Naive thymus-derived CD8-positive, alpha-beta T cell (primary cell): ENCODE measurements at regions not wholly inside any gene's neighbourhood (a gene's known extent, or its start where the extent isn't known, plus 50 kb on each side); places are given as distances from the start of the nearest gene placed in this dataset.
A peak's percentile ranks its signal among the peaks of the same experiment; 100 is the strongest.
"Not testable (repeated sequence)": the region's sequence is repeated elsewhere in the genome, so short reads cannot be mapped to it uniquely, and the experiment has no call there.

ENCODE experiments used
- ATAC-seq, 2 donors: fragments of 150-1000 bp; cut with Tn5 transposase in 1 of 2; sonication (Bioruptor Pico), chemical (Tn5 transposase) in 1 of 2; 1 replicate in 1 of 2; 2 replicates in 1 of 2; pipeline ENCODE4 v1.10.0; 2021; ENCODE audit warnings: mild to moderate bottlenecking in 2 of 2, moderate library complexity in 2 of 2
- POLR2A ChIA-PET: fragments of 350-600 bp; sonication (Branson Sonifier 250); formaldehyde crosslinking; loops from one replicate; lab custom pipeline; 2021; ENCODE audit warnings: antibody characterized with exemption; lab: Charles Lee
- DNase-seq, 10 donors: peaks; one replicate each; pipeline versions ENCODE4 v3.0.0 to v3.0.0-alpha.2; 2020 to 2022
- H3K27ac Mint-ChIP-seq, 10 donors: one replicate each; pipeline ENCODE4 v1.8.0; 2020 to 2022; ENCODE audit warnings: mild to moderate bottlenecking in 10 of 10, mixed read lengths in 10 of 10, moderate library complexity in 4 of 10, inconsistent platforms in 1 of 10
- H3K27me3 Mint-ChIP-seq, 5 donors: one replicate each; pipeline ENCODE4 v1.8.0; 2021 to 2022; ENCODE audit warnings: mixed read lengths in 5 of 5
- H3K36me3 Mint-ChIP-seq, 3 donors: one replicate each; pipeline ENCODE4 v1.8.0; 2020 to 2022; ENCODE audit warnings: mixed read lengths in 3 of 3, mild to moderate bottlenecking in 2 of 3, inconsistent platforms in 1 of 3
- H3K4me1 Mint-ChIP-seq, 4 donors: one replicate each; pipeline ENCODE4 v1.8.0; 2021 to 2022; ENCODE audit warnings: mixed read lengths in 4 of 4
- H3K4me3 Mint-ChIP-seq, 10 donors: one replicate each; pipeline ENCODE4 v1.8.0; 2020 to 2022; ENCODE audit warnings: mild to moderate bottlenecking in 10 of 10, mixed read lengths in 10 of 10, moderate library complexity in 6 of 10, inconsistent platforms in 1 of 10
- H3K9me3 Mint-ChIP-seq, 9 donors: one replicate each; pipeline ENCODE4 v1.8.0; 2020 to 2022; ENCODE audit warnings: mixed read lengths in 9 of 9, mild to moderate bottlenecking in 3 of 9, inconsistent platforms in 1 of 9, moderate library complexity in 1 of 9

GRCh38 chr2:193251909-193252308 is 1057.2 kb upstream of the TMEFF2 start:
- Mint-ChIP-seq H3K4me3 (no peak overlapping the region), H3K4me1 (no peaks in the 10 kb centered on the region), H3K9me3 (peaks cover 0 to 4% (median 0%) of the 10 kb centered on the region in 9 donors), H3K27ac (no peak overlapping the region), H3K36me3 (no peaks in the 10 kb centered on the region), H3K27me3 (peaks cover 0 to 3% (median 0%) of the 10 kb centered on the region in 5 donors)
- ATAC-seq (no peak), DNase-seq (no peak)
- POLR2A ChIA-PET, result no interaction called here

GRCh38 chr2:193250389-193250788 is 1055.7 kb upstream of the TMEFF2 start:
- Mint-ChIP-seq H3K9me3 (peaks cover 0 to 6% (median 2%) of the 10 kb centered on the region in 9 donors), H3K4me3 (no peak overlapping the region), H3K27me3 (peaks cover 0 to 3% (median 0%) of the 10 kb centered on the region in 5 donors), H3K36me3 (no peaks in the 10 kb centered on the region), H3K27ac (no peak overlapping the region), H3K4me1 (no peaks in the 10 kb centered on the region)
- POLR2A ChIA-PET, result no interaction called here
- ATAC-seq, result no peak
- no peak for DNase-seq

- Mint-ChIP-seq H3K9me3 (peaks cover 0 to 3% (median 0%) of the 10 kb centered on the region in 9 donors), H3K4me1 (no peaks in the 10 kb centered on the region), H3K4me3 (no peak overlapping the region), H3K27me3 (no peaks in the 10 kb centered on the region), H3K36me3 (no peaks in the 10 kb centered on the region), H3K27ac (no peak overlapping the region)
- ATAC-seq (no peak), DNase-seq (no peak)
- POLR2A ChIA-PET, result no interaction called here
These were observed 1046.0 kb upstream of the TMEFF2 start for GRCh38 chr2:193240752-193241151.

GRCh38 chr2:193231634-193232033 is 1036.9 kb upstream of the TMEFF2 start:
- Mint-ChIP-seq H3K4me1 (no peaks in the 10 kb centered on the region), H3K4me3 (no peak overlapping the region), H3K27me3 (peaks cover 0 to 2% (median 0%) of the 10 kb centered on the region in 5 donors), H3K9me3 (peaks cover 0 to 6% (median 0%) of the 10 kb centered on the region in 9 donors), H3K36me3 (no peaks in the 10 kb centered on the region), H3K27ac (no peak overlapping the region)
- ATAC-seq (no peak), DNase-seq (no peak)
- POLR2A ChIA-PET, result no interaction called here

GRCh38 chr2:193228276-193228675 is 1033.5 kb upstream of the TMEFF2 start:
- ATAC-seq (no peak), DNase-seq (no peak)
- no peaks in the 10 kb centered on the region for H3K4me1 Mint-ChIP-seq
- no peak overlapping the region for H3K27ac Mint-ChIP-seq
- POLR2A ChIA-PET, result no interaction called here
- H3K27me3 Mint-ChIP-seq, result peaks cover 0 to 2% (median 0%) of the 10 kb centered on the region in 5 donors
- H3K9me3 Mint-ChIP-seq, result peaks cover 0 to 6% (median 0%) of the 10 kb centered on the region in 9 donors
- H3K36me3 Mint-ChIP-seq, result no peaks in the 10 kb centered on the region
- H3K4me3 Mint-ChIP-seq, result no peak overlapping the region

GRCh38 chr2:193222454-193222853 is 1027.7 kb upstream of the TMEFF2 start:
- no peaks in the 10 kb centered on the region for H3K36me3 Mint-ChIP-seq
- no peaks in the 10 kb centered on the region for H3K27me3 Mint-ChIP-seq
- H3K4me1 Mint-ChIP-seq, result no peaks in the 10 kb centered on the region
- no peak overlapping the region for H3K4me3 Mint-ChIP-seq
- H3K9me3 Mint-ChIP-seq, result peaks cover 0 to 2% (median 0%) of the 10 kb centered on the region in 9 donors
- POLR2A ChIA-PET, result no interaction called here
- no peak overlapping the region for H3K27ac Mint-ChIP-seq
- no peak for DNase-seq
- no peak for ATAC-seq

- DNase-seq, result no peak
- no peak for ATAC-seq
- H3K4me3 Mint-ChIP-seq, result no peak overlapping the region
- POLR2A ChIA-PET, result no interaction called here
- H3K9me3 Mint-ChIP-seq, result peaks cover 0 to 2% (median 0%) of the 10 kb centered on the region in 9 donors
- no peaks in the 10 kb centered on the region for H3K27me3 Mint-ChIP-seq
- no peak overlapping the region for H3K27ac Mint-ChIP-seq
- H3K4me1 Mint-ChIP-seq, result no peaks in the 10 kb centered on the region
- no peaks in the 10 kb centered on the region for H3K36me3 Mint-ChIP-seq
These were observed 1024.7 kb upstream of the TMEFF2 start for GRCh38 chr2:193219413-193219812.

GRCh38 chr2:193201583-193201982 is 1006.9 kb upstream of the TMEFF2 start:
- ATAC-seq, result no peak
- Mint-ChIP-seq H3K27ac (no peak overlapping the region), H3K4me3 (no peak overlapping the region), H3K27me3 (no peaks in the 10 kb centered on the region), H3K4me1 (no peaks in the 10 kb centered on the region), H3K9me3 (peaks cover 0 to 11% (median 0%) of the 10 kb centered on the region in 9 donors), H3K36me3 (no peaks in the 10 kb centered on the region)
- POLR2A ChIA-PET, result no interaction called here
- DNase-seq, result no peak

- POLR2A ChIA-PET, result no interaction called here
- no peaks in the 10 kb centered on the region for H3K4me1 Mint-ChIP-seq
- peaks cover 0 to 8% (median 0%) of the 10 kb centered on the region in 9 donors for H3K9me3 Mint-ChIP-seq
- no peak for ATAC-seq
- H3K36me3 Mint-ChIP-seq, result no peaks in the 10 kb centered on the region
- no peak overlapping the region for H3K27ac Mint-ChIP-seq
- H3K4me3 Mint-ChIP-seq, result no peak overlapping the region
- DNase-seq, result no peak
- no peaks in the 10 kb centered on the region for H3K27me3 Mint-ChIP-seq
These were observed 1004.6 kb upstream of the TMEFF2 start for GRCh38 chr2:193199322-193199721.

- Mint-ChIP-seq H3K4me1 (peaks cover 3 to 10% (median 6%) of the 10 kb centered on the region in 4 donors), H3K36me3 (no peaks in the 10 kb centered on the region), H3K27me3 (no peaks in the 10 kb centered on the region), H3K9me3 (no peaks in the 10 kb centered on the region), H3K27ac (no peak overlapping the region), H3K4me3 (peak overlapping the region in 9 of 10 donors; percentile 2 to 72 (median 33))
- ATAC-seq (no peak), DNase-seq (no peak)
- POLR2A ChIA-PET, result no interaction called here
These were observed 993.1 kb upstream of the TMEFF2 start for GRCh38 chr2:193187816-193188215.

GRCh38 chr2:193170981-193171380 is 976.2 kb upstream of the TMEFF2 start:
- H3K36me3 Mint-ChIP-seq, H3K4me1 Mint-ChIP-seq, POLR2A ChIA-PET, ATAC-seq, H3K27me3 Mint-ChIP-seq, DNase-seq, H3K27ac Mint-ChIP-seq, H3K9me3 Mint-ChIP-seq: not testable (repeated sequence)
- H3K4me3 Mint-ChIP-seq, result peak overlapping the region in 3 of 10 donors; percentile 21 to 67 (median 24)

- Mint-ChIP-seq H3K4me1 (no peaks in the 10 kb centered on the region), H3K36me3 (no peaks in the 10 kb centered on the region)
- POLR2A ChIA-PET, result no interaction called here
These were observed 961.7 kb upstream of the TMEFF2 start for GRCh38 chr2:193156480-193156879.

GRCh38 chr2:193154076-193154475 is 959.3 kb upstream of the TMEFF2 start:
- H3K27ac Mint-ChIP-seq, result no peak overlapping the region
- peaks cover 0 to under 1% (median 0%) of the 10 kb centered on the region in 9 donors for H3K9me3 Mint-ChIP-seq
- H3K4me1 Mint-ChIP-seq, result no peaks in the 10 kb centered on the region
- POLR2A ChIA-PET, result no interaction called here
- no peaks in the 10 kb centered on the region for H3K27me3 Mint-ChIP-seq
- no peak overlapping the region for H3K4me3 Mint-ChIP-seq
- H3K36me3 Mint-ChIP-seq, result no peaks in the 10 kb centered on the region
- no peak for ATAC-seq
- DNase-seq, result no peak

More at GRCh38 chr2:193156480-193156879, 961.7 kb upstream of the TMEFF2 start:
- H3K27ac Mint-ChIP-seq, result no peak overlapping the region
- H3K9me3 Mint-ChIP-seq, result peaks cover 0 to 5% (median 0%) of the 10 kb centered on the region in 9 donors
- DNase-seq, result no peak
- peaks cover 0 to 4% (median 0%) of the 10 kb centered on the region in 5 donors for H3K27me3 Mint-ChIP-seq
- ATAC-seq, result no peak
- no peak overlapping the region for H3K4me3 Mint-ChIP-seq

GRCh38 chr2:193153576-193153975 is 958.8 kb upstream of the TMEFF2 start:
- POLR2A ChIA-PET, result no interaction called here
- no peak overlapping the region for H3K4me3 Mint-ChIP-seq
- no peak for ATAC-seq
- no peaks in the 10 kb centered on the region for H3K4me1 Mint-ChIP-seq
- H3K27ac Mint-ChIP-seq, result no peak overlapping the region
- H3K27me3 Mint-ChIP-seq, result no peaks in the 10 kb centered on the region
- DNase-seq, result no peak
- H3K9me3 Mint-ChIP-seq, result no peaks in the 10 kb centered on the region
- no peaks in the 10 kb centered on the region for H3K36me3 Mint-ChIP-seq
